ENCODE measurements at regions not wholly inside any gene's neighbourhood (a gene's known extent, or its start where the extent isn't known, plus 50 kb on each side); places are given as distances from the start of the nearest gene placed in this dataset.

GRCh38 chr4:59086410-59086809 is 1976.2 kb upstream of the IGFBP7 start:
- no peak for DNase-seq

- DNase-seq, result no peak
Measured at GRCh38 chr4:59091146-59092142, 1981.3 kb upstream of the IGFBP7 start.

- no peak for DNase-seq
Measured at GRCh38 chr4:59094505-59094904, 1984.3 kb upstream of the IGFBP7 start.

GRCh38 chr4:59102311-59102710 is 1992.1 kb upstream of the IGFBP7 start:
- no peak for DNase-seq

- DNase-seq, result no peak
Measured at GRCh38 chr4:59120287-59120814, 2010.2 kb upstream of the IGFBP7 start.

- DNase-seq, result no peak
Measured at GRCh38 chr4:59122626-59123025, 2012.4 kb upstream of the IGFBP7 start.

GRCh38 chr4:59126159-59126558 is 2016.0 kb upstream of the IGFBP7 start:
- no peak for DNase-seq

- DNase-seq, result no peak
Measured at GRCh38 chr4:59127006-59127405, 2016.8 kb upstream of the IGFBP7 start.

GRCh38 chr4:59127743-59128142 is 2017.6 kb upstream of the IGFBP7 start:
- no peak for DNase-seq

- no peak for DNase-seq
Measured at GRCh38 chr4:59135248-59135985, 2025.2 kb upstream of the IGFBP7 start.

- no peak for DNase-seq
Measured at GRCh38 chr4:59161249-59161648, 2038.9 kb upstream of the ADGRL3 start.

GRCh38 chr4:59175617-59176016 is 2024.5 kb upstream of the ADGRL3 start:
- no peak for DNase-seq

GRCh38 chr4:59179372-59179771 is 2020.8 kb upstream of the ADGRL3 start:
- DNase-seq, result no peak

- DNase-seq, result no peak
Measured at GRCh38 chr4:59180161-59180560, 2020.0 kb upstream of the ADGRL3 start.

GRCh38 chr4:59180969-59181368 is 2019.2 kb upstream of the ADGRL3 start:
- no peak for DNase-seq

- no peak for DNase-seq
Measured at GRCh38 chr4:59195839-59196238, 2004.3 kb upstream of the ADGRL3 start.

- DNase-seq, result no peak
Measured at GRCh38 chr4:59200992-59201391, 1999.1 kb upstream of the ADGRL3 start.

GRCh38 chr4:59217910-59218631 is 1982.1 kb upstream of the ADGRL3 start:
- DNase-seq, result no peak

- DNase-seq, result no peak
Measured at GRCh38 chr4:59222221-59222620, 1977.9 kb upstream of the ADGRL3 start.

GRCh38 chr4:59223292-59223941 is 1976.7 kb upstream of the ADGRL3 start:
- DNase-seq, result no peak

GRCh38 chr4:59238212-59238611 is 1961.9 kb upstream of the ADGRL3 start:
- no peak for DNase-seq

- DNase-seq, result no peak
Measured at GRCh38 chr4:59240011-59240410, 1960.1 kb upstream of the ADGRL3 start.

Data from T1000 (cell line).